NCI-H510A (cell line): ENCODE measurements at regions not wholly inside any gene's neighbourhood (a gene's known extent, or its start where the extent isn't known, plus 50 kb on each side); places are given as distances from the start of the nearest gene placed in this dataset.
"Not testable (repeated sequence)": the region's sequence is repeated elsewhere in the genome, so short reads cannot be mapped to it uniquely, and the experiment has no call there.

Experiments
- DNase-seq: peaks from one replicate; lab custom pipeline; 2025; lab: John Stamatoyannopoulos, UW

DNA sequence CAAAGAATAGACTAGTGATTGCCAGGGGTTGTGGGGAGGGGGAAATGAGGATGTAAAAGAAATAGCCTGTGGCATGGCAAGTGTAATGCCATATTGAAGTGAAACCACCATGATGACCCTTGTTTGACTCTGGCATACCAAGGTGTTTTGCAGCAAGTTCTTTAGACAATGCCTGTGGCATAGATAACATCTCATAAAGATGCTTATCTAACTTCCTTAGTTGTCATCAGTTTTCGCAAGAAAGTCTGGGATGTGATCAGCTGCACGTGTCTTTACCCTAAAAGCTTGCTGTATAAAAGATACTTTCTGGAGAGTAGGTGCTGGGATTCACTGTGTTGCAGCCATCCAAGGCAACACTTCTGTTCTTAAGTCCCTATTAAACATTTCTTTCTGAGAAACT is 176.1 kb upstream of the MAGEB16 start:
- no peak for DNase-seq

DNA sequence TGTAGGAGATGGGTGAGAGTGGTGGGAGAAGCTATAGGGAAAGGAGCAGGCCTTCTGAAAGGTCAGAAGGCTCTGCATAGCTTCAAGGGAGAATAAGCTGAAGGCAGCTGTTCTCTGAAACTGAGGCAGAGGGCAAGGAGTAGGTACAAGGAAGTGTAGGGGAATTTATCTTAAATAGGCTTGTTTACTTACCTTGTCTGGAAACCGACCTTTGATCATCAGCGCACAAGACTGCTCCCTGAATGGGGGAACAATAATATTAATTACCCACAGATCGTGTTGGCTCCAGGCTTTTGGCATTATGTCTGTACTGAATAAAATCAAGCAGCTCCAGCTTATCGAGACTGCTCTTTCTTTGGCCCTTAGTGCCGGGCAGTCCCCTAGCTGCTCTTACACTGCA is 175.5 kb upstream of the MAGEB16 start:
- no peak for DNase-seq

DNA sequence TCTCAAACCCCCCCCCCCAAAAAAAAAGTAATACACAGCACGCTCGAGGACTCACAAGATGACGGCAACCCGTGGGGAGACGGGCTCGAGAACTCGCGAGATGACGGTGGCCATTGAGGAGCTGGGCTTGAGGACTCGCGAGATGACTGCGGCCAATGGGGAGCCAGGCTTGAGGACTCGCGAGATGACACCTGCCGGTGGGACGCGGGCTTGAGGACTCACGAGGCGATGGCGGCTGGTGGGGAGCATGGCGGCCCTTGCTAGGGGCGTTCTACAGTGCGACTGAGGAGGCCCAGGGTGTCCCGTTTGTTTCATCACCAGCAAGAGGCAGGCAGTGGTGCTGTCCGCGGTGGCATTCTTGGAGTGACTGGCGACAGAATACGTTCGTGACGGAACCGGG is 172.4 kb upstream of the MAGEB16 start:
- no peak for DNase-seq

DNA sequence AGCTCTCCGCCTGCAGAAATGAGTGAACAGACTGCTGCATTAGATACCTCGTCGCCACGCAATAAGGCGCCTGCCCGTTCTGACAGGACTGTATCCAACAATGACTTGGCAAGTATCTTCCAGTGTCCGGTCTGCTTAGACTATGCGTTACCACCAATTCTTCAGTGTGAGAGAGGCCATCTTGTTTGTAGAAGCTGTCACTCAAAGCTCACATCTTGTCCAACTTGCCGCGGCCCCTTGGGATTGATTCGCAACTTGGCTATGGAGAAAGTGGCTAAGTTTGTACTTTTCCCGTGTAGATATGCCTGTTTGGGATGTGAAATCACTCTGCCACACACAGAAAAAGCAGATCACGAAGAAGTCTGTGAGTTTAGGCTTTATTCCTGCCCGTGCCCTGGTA is 172.0 kb upstream of the MAGEB16 start:
- no peak for DNase-seq

DNA sequence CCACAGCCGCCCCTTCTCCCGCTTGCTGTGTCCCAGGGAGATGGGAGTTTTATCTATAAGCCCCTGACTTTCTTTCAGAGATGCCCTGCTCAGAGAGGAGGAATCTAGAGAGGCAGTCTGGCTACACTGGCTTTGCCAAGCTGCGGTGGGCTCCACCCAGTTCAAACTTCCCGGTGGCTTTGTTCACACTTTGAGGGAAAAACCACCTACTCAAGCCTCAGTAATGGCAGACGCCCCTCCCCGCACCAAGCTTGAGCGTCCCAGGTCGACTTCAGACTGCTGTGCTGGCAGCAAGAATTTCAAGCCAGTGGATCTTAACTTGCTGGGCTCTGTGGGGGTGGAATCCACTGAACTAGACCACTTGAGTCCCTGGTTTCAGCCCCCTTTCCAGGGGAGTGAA is 162.2 kb upstream of the MAGEB16 start:
- not testable (repeated sequence) for DNase-seq

DNA sequence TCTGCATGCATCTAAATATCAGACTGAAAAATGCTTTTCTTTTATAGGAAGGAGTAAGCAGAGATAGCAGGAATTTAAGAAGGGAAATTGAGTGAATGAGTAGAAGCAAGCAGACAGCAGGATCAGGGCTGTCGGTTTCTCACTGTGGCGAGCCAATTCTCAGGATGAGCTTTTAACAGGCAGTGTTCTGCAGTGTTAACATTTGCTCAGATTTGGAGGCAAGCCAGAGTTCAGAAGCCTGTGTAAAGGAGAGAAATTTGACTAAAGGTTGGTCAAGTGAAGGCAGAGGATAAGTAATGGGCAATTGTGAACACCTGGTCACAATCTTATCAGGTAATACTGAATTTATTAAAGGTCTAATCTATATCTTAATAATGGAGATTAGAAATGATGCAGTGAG is 133.3 kb upstream of the MAGEB16 start:
- DNase-seq: no peak

DNA sequence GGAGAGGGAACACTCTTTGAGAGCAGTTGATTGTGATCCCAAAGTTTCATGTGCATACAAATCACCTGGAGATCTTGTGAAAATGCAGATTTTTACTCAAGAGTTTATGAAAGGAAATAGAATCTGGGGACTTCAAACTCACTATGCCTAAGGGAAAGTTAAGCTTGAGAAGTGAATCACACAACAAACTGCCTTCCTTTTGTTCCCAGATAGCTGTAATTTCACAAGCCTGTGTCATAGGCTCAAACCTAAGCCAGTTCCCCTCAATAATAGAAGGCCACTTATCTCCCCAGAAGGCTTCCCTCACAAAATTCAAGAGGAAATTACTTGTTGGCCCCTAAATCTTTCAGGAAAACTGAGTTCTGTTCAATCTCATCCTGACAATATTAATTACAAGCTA is 132.8 kb upstream of the MAGEB16 start:
- DNase-seq: no peak

DNA sequence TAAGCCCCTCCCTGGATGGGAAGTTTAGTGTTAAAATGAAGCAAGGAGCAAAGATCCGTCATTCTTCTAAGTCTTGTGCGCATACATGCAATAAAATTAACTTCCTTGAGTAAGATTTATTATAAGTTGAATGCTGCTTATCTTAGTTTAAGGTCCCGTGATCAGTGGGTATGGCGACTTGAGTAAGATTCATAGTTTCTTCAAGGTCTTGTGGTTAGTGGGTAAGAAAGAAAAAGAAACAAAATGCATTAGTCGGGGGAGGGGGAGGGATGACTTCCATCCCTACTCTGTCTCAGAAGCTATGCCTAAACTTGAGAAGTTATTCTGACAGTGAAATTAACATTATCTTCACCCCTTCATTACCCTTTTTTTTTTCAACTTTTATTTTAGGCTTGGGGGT is 127.3 kb upstream of the MAGEB16 start:
- no peak for DNase-seq

DNA sequence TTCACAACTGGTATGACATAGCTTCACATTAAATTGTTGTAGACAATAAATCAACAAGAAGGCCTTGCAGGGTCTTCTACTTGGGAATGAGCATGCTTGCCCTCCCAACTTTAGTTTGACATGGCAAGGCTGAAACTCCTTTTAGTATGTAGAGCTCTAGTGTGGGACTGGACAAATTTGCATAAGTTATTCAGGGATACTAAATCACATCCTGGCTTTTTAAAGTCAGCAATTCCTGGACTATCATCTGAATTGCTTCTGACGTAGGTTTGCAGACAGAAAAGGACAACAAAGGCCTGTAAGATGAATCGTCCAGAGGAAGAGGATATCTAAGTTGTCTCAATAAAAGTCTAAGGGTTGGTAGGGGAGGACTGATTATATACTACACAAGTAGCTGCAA is 123.0 kb upstream of the MAGEB16 start:
- no peak for DNase-seq

DNA sequence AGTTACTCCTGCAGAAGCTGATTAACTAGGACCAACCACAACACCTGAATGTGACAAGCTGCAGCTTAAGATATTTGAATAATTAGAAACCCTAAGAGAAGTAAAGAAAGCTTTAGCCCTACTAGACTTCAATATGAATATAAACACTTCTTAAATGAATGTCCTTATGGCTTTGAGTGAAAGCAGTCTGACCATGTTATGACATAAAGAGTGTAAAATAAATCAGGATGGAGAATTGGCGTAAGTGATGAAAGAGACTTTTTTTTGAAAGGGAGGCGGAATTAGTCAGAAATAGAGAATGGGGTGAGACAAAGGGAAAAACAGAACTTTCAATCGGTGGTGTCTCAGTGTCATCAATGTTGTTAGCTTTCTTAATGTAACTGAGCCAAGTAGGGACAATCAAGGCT is 117.2 kb upstream of the MAGEB16 start:
- DNase-seq: no peak

DNA sequence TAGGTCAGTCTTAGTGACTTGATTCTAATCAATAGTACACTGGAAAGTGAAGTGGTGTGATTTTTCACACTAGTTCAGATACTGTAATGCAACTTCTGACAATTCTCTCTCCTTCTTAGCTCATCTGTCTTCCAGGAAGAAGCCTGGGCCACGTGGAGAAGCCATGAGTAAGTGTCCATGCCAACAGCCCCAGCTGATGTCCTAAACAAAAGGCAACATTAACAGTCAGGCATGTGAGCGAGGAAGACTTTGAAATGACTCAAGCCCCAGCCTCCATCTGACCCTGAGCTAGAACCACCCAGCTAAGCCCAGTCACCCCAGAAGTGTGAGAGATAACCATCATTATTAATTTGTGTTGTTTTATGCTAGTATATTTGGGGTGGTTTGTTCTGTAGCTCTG is 115.7 kb upstream of the MAGEB16 start:
- DNase-seq: no peak

DNA sequence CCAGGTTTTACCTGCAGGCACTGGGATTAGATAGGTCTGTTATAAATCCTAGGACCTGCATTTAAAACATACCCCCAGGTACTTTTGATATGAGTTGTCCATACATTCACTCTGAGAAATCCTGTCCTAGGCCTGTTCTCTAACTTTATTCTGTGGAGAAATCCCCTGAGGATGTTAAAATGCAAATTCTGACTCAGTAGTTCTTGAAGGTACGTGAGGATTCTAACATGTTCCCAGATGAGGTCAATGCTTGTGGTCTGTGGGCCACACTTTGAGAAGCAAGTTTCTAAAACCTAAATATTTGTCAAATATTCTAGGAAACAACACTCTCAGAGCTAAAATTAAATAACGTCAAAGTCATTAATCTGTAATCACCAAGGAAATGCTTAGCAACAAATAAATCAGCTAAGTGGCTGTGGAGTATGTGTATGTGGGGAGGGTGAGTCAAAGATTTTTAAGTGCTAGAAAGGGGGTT is 101.3 kb upstream of the MAGEB16 start:
- DNase-seq: no peak

DNA sequence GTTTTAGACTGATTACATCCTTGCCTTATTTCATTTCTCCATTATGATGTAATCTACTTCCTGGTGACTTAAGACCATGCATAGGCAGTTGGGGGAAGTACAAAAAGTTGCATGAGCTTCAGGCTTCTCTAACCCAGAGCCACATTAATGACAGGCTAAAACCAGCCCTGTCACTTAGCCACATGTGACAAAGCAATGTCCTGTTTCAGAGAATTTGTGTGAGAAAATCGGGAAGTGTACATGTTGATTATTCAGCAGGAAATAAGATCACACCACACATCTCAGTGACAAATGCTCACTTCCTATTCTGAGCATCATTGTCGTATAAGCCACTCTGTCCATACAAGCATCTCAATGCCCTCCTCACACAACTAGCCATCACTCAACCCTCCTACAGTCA is 98.5 kb upstream of the MAGEB16 start:
- DNase-seq: no peak

DNA sequence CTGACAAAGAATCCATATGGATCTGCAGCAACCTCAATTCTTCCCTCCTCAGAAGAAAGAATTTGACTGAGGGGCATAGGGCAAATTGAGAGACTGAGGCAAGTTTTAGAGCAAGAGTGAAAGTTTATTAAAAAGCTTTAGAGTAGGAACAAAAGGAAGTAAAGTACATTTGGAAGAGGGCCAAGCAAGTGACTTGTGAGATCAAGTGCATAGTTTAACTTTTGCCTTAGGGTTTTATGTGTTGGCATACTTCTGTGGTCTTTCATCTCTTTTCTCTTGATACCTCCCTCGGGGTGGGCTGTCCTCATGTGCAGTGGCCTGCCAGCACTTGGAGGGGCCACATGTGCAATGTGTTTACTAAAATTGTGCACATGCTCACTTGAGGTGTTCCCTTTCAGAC is 98.0 kb upstream of the MAGEB16 start:
- no peak for DNase-seq

DNA sequence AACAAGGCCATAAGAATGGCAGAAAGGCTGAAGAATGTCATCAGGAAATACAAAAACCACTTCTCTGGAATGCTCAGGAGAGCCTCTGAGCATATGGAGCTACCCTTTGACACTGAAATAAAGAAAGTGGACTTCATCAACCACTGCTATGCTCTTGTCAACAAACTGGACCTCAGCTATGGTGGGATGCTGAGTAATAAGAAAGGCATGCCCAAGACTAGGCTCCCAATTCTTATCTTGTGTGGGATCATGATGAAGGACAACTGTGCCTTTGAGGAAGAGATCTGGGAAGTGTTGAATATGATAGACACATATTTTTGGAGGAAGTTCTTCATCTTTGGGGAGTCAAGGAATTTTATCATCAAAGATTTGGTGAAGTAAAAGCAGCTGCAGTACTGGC is 86.9 kb upstream of the MAGEB16 start:
- DNase-seq: no peak

DNA sequence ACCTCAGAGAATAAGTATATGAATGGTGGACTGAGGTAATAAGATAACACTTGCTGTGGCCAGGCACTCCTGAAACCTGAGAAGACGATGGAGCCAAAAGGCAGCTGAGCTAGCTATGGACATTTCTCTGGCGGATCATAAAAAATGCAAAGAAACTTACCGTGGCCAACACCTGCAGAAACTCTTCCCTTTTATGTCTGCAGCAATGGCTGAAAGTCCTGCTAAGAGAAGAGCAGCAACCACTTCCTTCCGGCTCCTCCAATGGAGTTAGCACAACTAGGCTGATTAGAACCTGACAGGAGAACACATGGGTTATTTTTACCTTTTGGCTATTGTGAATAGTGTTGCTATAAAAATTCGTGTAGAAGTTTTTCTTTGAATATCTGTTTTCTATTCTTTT is 76.0 kb upstream of the MAGEB16 start:
- DNase-seq: no peak

DNA sequence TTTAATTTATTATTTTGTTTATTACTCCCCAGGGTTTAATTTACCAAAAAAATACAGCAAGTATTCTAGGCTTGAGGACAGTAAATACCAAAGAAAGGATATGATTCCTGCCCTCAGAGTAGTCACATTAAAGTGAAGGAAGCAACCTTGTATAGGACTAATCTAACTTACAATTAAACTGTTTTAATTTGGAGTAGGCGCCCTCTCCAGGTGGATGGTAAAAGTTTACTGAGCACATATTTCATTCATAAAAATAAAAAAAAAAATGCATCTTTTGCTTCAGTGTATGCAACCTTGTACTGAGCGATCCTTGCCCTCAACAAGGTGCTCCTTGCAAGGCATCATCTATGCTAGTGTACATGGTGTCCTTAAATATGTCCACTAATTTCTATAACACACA is 72.0 kb upstream of the MAGEB16 start:
- DNase-seq: no peak

DNA sequence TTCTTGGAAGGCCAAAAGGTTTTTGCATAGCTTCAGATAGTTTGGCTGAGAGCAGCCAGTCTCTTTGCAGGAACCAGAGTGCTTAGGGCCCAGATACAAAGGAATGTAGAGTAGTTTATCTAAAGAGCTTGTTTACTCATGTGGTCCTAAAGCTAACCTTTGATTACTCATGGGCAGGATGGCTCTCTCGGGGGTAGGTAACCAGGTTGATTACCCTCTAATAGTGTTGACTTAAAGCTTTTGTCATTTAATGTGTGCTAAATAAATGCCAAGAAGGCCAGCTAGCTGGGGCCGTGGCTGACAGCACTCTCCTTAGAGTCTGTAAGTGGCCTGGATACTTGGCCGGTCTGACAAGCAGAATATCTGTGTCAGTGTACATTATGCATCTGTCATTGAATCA is 69.7 kb upstream of the MAGEB16 start:
- DNase-seq: no peak

DNA sequence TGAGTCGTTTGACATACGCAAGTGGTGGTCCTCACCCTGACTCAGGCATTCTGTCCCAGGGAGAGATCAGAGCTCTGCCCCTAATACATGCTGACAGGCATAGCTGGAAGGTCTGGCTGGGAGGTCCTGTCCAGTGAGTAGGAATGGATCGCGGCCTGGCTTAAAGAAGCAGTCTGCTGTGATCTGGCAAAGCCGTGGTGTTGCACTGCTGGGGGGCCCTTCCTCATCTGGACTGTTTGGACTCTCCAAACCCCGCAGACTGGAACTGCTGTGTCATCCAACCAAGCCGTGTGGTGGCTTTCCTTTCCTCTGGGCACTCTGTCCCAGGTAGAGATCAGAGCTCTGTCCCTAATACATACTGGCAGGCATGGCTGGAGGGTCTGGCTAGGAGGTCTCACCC is 64.3 kb upstream of the MAGEB16 start:
- DNase-seq: no peak

DNA sequence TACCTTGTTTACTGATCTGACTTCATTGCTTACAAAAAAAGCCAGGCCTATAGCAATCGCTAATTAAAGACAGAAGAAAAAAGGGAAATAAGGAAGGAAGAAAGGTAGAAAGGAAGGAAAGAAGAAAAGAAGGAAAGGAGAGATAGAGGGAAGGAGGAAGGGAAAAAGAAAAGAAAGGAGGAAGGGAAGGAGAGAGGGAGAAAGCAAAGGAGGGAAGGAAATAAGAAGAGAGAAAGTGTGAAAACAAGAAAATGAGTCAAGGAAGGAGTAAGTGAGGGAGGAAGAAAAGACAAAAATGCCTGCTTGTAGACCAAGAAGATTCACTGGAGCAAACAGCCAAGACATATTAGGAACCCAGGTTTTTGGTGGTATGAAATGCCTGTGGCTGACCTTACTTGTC is 57.0 kb upstream of the MAGEB16 start:
- no peak for DNase-seq

DNA sequence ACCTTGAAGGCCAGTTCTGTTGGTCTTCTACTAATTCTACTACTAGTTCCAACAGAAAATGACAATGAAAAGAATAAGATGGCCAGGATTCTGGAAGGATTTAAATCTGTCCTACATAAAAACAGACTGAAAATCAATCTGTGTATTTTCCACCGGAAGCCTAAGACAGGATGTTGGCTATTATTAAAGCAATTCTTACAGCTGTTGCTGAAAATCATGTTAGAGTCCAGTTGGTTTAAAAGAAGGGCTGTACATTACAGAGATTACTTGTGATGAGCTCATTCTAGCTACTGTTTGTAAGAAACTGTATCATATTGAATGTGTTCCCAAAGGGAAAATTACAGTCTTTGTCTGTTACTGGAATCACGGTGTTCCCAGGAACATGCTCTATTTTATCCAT is 54.8 kb upstream of the MAGEB16 start:
- DNase-seq: no peak
